M059J (cell line): ENCODE measurements at regions not wholly inside any gene's neighbourhood (a gene's known extent, or its start where the extent isn't known, plus 50 kb on each side); places are given as distances from the start of the nearest gene placed in this dataset.
"Not testable (repeated sequence)": the region's sequence is repeated elsewhere in the genome, so short reads cannot be mapped to it uniquely, and the experiment has no call there.

Source experiments
- DNase-seq: peaks from one replicate; pipeline ENCODE4 v3.0.0-alpha.2; 2012; ENCODE audit warnings: low read depth

DNA sequence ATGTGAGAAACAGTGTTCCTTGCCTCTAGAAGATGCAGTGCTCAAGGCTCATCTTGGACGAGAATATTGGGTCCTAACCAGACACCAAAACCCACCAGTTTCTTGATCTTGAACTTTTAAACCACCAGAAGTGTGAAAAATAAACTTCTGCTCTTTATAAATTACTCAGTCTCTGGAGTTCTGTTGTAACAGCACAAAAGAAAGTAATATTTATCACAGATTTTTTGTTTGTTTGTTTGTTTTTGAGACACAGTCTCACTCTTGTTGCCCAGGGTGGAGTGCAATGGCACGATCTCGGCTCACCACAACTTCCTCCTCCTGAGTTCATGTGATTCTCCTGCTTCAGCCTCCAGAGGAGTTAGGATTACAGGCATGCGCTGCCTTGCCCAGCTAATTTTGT is 371.1 kb upstream of the NDST4 start:
- DNase-seq = no peak

- no peak for DNase-seq
Measured at GRCh38 chr4:115470763-115471162, 357.3 kb upstream of the NDST4 start.

DNA sequence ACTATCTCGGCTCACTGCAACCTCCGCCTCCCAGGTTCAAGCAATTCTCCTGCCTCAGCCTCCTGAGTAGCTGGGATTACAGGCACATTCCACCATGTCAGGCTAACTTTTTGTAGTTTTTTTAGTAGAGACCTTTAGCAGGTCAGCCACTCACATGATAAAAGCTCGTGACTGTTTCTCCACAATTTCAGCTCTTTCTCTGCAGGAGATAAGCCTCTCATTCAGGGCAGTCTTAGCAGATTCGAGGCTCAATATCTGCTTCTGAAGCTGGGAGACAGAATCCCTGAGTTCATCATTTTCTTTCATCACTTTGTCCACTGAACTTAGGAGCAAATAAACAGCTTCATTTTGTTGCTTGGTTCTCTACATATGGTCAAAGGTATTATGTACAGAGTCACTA is 345.9 kb upstream of the NDST4 start:
- not testable (repeated sequence) for DNase-seq

DNA sequence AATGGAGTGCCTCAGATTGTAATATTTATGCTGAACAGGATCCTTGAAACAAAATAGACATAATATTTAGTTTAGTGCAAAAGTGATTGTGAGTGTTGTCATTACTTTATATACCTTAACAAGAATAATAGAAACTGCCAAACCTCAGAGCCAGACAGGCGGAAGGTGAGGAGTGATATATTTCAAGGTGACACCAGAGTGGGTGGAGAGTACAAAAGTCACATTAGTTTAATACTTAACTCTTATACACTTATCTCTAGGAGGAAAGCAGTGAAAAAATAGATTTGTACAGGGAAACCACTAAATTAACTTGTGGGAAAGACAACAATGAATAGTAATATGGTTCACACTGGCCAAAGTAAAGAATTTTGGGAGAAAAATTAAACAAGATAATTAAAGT is 342.8 kb upstream of the NDST4 start:
- no peak for DNase-seq

GRCh38 chr4:115454228-115454627 is 340.8 kb upstream of the NDST4 start:
- DNase-seq = no peak

DNA sequence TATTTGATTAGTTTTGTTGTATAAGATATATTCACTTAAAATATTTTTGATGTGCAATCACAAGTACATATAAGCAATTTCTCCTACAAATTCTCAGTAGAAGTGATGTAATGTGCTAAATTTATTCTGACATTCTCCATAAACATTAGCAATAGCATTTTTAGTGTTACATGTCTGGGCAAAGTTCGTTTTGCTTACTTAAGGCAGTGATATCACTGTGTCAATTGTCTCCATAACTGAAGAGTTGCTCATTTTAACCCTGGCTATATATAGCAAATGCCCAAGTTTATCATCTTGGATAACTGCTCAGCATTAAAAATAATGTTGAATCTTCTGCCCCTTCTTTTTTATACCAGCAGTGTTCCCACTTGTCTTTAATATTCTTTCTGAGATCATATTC is 340.0 kb upstream of the NDST4 start:
- DNase-seq = no peak

DNA sequence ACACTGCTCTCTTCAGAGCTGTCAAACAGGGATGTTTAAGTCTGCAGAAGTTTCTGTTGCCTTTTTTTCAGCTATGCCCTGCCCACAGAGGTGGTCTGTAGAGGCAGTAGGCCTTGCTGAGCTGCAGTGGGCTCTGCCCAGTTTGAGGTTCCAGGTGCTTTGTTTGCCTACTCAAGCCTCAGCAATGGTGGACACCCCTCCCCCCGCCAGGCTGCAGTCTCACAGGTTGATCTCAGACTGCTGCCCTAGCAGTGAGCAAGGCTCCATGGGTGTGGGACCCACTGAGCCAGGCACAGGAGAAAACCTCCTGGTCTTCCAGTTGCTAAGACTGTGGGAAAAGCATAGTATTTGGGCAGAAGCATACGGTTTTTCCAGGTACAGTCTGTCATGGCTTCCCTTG is 338.8 kb upstream of the NDST4 start:
- not testable (repeated sequence) for DNase-seq

DNA sequence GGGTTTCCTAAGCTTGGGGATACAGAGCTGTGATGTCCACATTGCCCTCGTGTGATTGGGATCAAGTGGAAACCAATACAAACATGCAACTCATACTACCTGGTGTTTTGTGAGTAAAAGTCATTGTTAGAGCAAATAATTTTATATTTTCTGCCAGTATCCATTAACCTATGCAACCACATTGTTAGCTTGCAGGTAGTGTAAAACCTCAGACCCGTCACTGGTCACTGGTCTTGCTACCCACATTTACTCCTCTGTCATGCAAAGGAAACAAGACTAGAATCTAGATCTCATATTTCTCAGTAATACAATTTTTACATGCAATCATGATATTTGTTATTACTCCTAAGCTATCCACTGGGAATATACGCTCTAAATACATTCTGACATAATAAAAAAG is 324.3 kb upstream of the NDST4 start:
- DNase-seq = no peak

DNA sequence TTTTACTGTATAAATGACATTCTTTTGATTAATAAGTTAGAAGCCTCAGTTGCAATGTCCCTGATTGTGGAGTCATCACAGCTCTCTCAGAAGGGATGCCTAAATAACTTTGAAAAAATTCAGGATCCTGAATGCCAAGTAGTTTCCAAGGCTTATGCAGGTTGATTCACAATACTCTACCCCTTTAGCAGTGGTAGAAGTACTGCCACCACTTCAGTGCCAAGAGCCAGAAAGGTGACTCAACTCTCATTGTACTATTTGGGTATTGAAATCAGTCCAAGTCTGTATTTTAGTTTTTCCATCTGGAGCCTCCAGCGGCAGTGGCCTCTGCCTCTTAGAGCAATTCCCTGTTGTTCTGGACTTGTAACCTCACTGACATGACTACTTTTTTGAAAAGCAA is 320.1 kb upstream of the NDST4 start:
- DNase-seq = peak; percentile 18

DNA sequence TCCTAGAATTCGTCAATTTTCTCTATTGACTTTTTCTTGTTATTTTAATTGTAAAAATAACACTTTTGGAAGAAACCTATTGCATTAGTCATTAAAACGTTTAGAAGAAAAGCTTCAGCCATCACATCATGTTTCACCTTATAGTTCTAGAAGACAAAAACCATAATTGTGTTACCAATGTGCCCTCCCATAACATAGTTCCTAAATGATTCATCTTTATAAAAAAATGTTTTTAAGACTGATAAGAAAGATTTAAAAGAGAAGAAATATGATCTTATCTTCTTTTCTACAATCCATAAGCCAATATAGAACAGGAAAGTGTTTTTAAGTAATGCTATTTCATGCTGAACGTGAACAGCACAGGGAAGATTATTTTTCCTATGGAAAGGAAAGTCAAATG is 316.6 kb upstream of the NDST4 start:
- DNase-seq = no peak

- no peak for DNase-seq
Measured at GRCh38 chr4:115428455-115428854, 315.0 kb upstream of the NDST4 start.

DNA sequence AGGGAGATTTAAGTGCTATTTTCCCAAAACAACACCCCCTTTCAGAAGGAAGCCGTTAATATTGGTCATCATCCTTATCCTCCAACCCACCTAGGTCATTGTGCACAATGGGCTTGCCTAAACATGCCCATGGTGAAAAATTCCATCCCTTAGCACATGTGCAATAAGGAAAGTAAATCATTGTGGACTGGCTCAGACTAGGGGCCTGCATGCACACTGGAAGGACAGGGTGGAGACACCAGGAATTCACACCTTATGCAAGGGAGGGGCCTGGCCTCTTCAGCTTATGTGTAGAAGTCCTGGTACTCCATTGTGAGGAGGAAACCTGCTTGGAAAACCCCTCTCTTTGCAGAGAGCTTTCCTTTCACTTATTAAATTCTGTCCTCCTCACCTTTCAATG is 311.4 kb upstream of the NDST4 start:
- no peak for DNase-seq

GRCh38 chr4:115418635-115419396 is 305.4 kb upstream of the NDST4 start:
- DNase-seq = no peak

DNA sequence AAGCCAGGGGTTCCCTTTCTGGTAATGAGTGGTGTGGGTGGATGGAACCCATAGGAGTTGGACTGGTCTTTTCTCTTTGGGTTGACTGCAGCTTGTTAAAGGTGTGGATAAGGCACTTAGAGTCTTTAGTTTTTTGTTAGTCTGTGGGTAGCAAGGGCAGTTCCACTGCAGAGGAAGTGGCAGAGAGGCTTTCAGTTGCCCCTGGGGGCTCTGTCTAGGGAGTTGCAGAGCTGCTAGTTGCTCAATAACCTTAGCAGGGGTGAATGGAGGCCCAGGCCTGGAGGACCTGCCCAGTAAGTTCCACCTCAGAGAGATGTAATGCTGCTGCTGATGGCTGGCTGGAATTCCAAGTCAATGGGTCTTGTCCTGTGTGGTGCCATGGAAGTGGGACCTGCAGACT is 282.6 kb upstream of the NDST4 start:
- no peak for DNase-seq

DNA sequence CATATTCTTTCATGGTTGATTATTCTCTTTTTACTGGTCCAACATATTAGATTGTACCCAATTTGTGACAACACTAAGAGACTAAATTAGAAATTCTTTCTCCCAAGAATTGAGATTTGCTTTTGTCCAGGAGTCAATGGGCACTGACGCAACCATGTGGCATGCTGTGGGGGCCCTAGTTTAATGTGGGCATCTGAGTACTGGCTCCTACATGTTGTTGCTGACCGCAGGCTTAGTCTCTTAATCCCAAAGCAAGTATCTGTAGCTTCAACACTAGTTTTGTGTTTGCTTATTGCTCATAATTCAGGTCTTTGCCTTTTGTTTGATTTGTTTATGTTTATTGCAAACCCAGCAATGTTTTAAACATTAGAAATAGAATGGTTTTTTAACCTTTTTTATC is 263.4 kb upstream of the NDST4 start:
- no peak for DNase-seq

GRCh38 chr4:115374621-115375020 is 261.2 kb upstream of the NDST4 start:
- no peak for DNase-seq

GRCh38 chr4:115370490-115370889 is 257.1 kb upstream of the NDST4 start:
- no peak for DNase-seq

- no peak for DNase-seq
Measured at GRCh38 chr4:115370012-115370411, 256.6 kb upstream of the NDST4 start.

GRCh38 chr4:115366390-115366789 is 253.0 kb upstream of the NDST4 start:
- no peak for DNase-seq

DNA sequence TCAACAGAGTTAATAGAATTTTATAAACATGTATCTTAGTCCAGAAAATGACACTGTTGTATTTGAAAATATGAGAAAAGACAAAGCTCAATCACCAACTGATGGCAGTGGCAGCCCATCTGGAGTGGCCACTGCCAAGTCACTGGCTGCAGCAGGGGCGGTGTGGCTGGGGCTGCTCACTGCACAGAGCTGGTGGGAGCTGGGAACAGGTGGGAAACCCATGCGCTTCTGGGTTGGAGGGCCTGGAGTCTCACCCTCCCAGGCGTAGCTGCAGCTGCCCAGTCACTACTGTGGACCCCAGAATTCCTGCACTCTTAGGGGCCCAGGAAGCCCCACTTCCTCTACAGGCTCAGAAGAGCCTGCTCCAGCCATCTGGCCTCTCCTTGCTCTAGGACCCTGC is 251.8 kb upstream of the NDST4 start:
- no peak for DNase-seq

GRCh38 chr4:115361781-115362180 is 248.4 kb upstream of the NDST4 start:
- DNase-seq = no peak

DNA sequence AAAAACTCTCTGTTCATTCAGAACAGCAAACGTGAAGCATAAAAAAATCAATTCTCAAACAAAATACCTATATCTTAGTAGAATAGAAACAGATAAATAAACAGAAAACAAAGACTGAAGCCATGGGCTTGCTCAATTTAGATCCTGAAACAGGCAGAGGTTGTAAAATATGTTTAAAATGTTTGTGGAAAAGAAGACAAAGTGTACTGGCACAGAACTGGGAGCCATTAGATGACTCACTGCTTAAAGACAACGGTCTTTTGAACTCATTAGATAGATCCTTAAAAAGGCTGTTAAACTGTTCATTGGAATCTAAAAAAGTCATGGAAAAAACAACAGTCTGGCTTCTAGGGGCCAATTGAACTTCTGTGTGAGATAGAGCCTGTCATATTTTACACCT is 247.0 kb upstream of the NDST4 start:
- DNase-seq = peak; percentile 11

DNA sequence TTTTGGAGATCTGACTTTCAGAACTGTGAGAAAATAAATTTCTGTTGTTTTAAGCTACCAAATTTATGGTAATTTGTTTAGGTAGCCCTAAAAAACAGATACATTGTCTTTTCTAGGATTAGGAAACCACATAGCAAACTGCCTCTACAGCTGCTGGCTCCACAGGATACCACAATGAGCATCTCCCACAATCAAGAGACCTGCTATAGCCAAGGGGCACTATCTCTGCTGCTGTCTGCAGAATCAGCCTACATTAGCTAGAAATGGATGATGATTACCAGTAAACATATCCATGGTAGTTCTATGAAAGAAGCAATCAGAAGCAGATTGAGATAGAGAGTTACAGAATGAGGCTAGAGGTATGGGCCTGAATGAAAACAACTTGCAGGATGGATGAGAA is 244.4 kb upstream of the NDST4 start:
- no peak for DNase-seq

DNA sequence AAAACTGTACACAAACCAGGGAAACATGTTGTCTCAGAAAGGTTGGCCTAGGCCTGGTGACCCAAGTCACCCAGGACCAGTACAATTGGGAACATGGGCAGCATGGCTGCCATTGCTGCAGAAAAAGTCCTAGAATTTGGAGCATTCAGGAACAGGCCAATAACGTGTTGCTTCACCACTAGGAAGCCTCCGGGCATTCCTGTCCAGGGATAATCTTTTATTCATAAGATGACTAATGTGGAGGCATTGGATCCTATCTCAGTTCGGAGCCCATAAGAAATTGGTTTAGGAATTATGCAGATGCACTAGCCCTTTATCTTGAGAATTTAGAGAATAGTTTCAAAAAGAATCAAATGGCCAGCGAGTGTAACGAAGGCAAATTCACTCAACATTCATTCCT is 242.8 kb upstream of the NDST4 start:
- DNase-seq = peak; percentile 27
